Gastroesophageal sphincter (tissue), 4 donors: ENCODE measurements at regions not wholly inside any gene's neighbourhood (a gene's known extent, or its start where the extent isn't known, plus 50 kb on each side); places are given as distances from the start of the nearest gene placed in this dataset.
A peak's percentile ranks its signal among the peaks of the same experiment; 100 is the strongest.

Experiments
- ATAC-seq: fragments of 150-250 bp; one replicate; pipeline ENCODE4 v1.9.1; 2016; ENCODE audit warnings: mild to moderate bottlenecking, moderate library complexity
- H3K27ac ChIP-seq, 4 donors: fragments of 200-600 bp; sonication (generic) in 3 of 4; 1 replicate in 3 of 4; 2 replicates in 1 of 4; pipeline ENCODE4 v1.5.1; 2016 to 2019
- H3K27me3 ChIP-seq: fragments of 200-600 bp; sonication (generic); one replicate; pipeline ENCODE4 v1.5.1; 2019
- H3K36me3 ChIP-seq, 2 donors: fragments of 200-600 bp; sonication (generic); one replicate each; pipeline ENCODE4 v1.5.1; 2019; ENCODE audit warnings: control low read depth in 1 of 2
- H3K4me1 ChIP-seq, 3 donors: fragments of 200-600 bp; sonication (generic); 1 replicate in 2 of 3; 2 replicates in 1 of 3; pipeline ENCODE4 v1.5.1; 2016 to 2019; ENCODE audit warnings: control low read depth in 2 of 3
- H3K4me3 ChIP-seq, 2 donors: fragments of 200-600 bp; sonication (generic); one replicate each; pipeline ENCODE4 v1.5.1; 2019; ENCODE audit warnings: mild to moderate bottlenecking in 1 of 2, moderate library complexity in 1 of 2
- H3K9me3 ChIP-seq, 3 donors: fragments of 200-600 bp; sonication (generic); one replicate each; pipeline ENCODE4 v1.5.1; 2017 to 2019; ENCODE audit warnings: control low read depth in 2 of 3
- EP300 ChIP-seq: sonication (generic); formaldehyde crosslinking; IDR thresholded peaks from one replicate; pipeline ENCODE4 v1.6.1; 2017; ENCODE audit warnings: antibody characterized with exemption, mild to moderate bottlenecking
- POLR2A ChIP-seq, 2 donors: fragments of 450-650 bp; IDR thresholded peaks; one replicate each; pipeline ENCODE4 v1.6.1; 2017; ENCODE audit warnings: antibody characterized with exemption in 2 of 2, mild to moderate bottlenecking in 2 of 2, moderate library complexity in 1 of 2
- POLR2AphosphoS5 ChIP-seq: sonication (generic); formaldehyde crosslinking; IDR thresholded peaks from one replicate; pipeline ENCODE4 v1.6.1; 2017; ENCODE audit warnings: antibody characterized with exemption
- WGBS, 2 donors: methylation state at CpG; one replicate each; pipeline ENCODE4 v1.1.5; 2018; ENCODE audit warnings: low coverage in 1 of 2; 5-methylcytosine and 5-hydroxymethylcytosine counted together
- TF ChIP-seq, protein P1 (sequence below), 4 experiments: fragments of 200-600 bp in 2 of 4; fragments of 450-650 bp in 2 of 4; sonication (generic) in 1 of 4; IDR thresholded peaks; one replicate each; pipeline ENCODE4 v1.5.1; 2017 to 2019; ENCODE audit warnings: antibody characterized with exemption in 4 of 4, mild to moderate bottlenecking in 2 of 4, moderate library complexity in 2 of 4

DNA sequence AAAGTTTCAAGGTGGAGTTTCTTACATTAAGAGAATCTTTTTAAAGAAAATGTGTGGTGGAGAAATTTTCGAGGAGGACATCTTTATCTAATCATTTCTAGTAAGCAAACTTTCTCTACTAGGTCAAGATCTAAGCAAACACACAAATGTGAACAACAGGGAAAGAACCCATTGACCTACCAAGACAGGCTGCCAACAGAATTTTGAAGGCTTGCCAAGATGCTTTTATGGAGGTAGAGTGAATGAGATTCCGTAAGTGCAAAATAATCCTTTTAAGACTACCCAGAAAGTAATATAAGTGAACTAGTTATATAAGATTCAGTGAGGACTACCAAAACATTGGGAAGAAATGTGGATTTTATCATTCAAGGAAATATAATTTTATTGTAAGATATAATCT lies 357.1 kb upstream of the PDE3A start:
- ATAC-seq: no peak
- Histone ChIP-seq H3K36me3 (no peaks in the 10 kb centered on the region), H3K4me1 (peaks cover 0 to 13% (median 0%) of the 10 kb centered on the region in 3 donors), H3K4me3 (no peak overlapping the region), H3K9me3 (no peaks in the 10 kb centered on the region), H3K27me3 (no peaks in the 10 kb centered on the region), H3K27ac (no peak overlapping the region)
- TF ChIP-seq, protein P1, sequence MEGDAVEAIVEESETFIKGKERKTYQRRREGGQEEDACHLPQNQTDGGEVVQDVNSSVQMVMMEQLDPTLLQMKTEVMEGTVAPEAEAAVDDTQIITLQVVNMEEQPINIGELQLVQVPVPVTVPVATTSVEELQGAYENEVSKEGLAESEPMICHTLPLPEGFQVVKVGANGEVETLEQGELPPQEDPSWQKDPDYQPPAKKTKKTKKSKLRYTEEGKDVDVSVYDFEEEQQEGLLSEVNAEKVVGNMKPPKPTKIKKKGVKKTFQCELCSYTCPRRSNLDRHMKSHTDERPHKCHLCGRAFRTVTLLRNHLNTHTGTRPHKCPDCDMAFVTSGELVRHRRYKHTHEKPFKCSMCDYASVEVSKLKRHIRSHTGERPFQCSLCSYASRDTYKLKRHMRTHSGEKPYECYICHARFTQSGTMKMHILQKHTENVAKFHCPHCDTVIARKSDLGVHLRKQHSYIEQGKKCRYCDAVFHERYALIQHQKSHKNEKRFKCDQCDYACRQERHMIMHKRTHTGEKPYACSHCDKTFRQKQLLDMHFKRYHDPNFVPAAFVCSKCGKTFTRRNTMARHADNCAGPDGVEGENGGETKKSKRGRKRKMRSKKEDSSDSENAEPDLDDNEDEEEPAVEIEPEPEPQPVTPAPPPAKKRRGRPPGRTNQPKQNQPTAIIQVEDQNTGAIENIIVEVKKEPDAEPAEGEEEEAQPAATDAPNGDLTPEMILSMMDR (IDR thresholded peaks at IDR 0.05): no peak
- TF ChIP-seq POLR2AphosphoS5: no peak
- no peak for TF ChIP-seq POLR2A (IDR thresholded peaks at IDR 0.05)
- TF ChIP-seq EP300: no peak
- 19 to 27% methylated on average over 2 of the region's 2 CpGs for WGBS, 2 donors

DNA sequence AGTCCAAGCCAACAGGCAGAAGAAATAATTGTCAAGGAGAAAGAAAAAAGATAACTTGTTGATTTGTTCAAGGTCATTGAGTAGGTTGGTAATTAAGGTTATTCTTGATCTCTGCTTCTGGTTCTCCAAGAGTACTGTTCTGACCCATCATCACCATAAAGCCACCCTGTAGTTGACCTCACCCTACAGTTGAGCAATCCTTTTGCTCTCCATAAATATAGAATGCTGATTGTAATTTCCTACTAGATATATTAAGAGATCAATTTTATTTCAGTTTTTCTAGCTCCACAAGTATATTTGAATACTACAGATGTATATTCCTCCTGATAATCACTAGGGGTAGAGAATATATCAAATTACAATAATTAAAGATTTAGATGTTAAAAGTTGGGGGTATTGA lies 350.5 kb upstream of the PDE3A start:
- H3K9me3 ChIP-seq: no peaks in the 10 kb centered on the region
- no peak for ATAC-seq
- H3K4me3 ChIP-seq: no peak overlapping the region
- H3K4me1 ChIP-seq: no peaks in the 10 kb centered on the region
- H3K27ac ChIP-seq: no peak overlapping the region
- TF ChIP-seq, protein P1 (IDR thresholded peaks at IDR 0.05): no peak
- no peak for TF ChIP-seq EP300
- no peak for TF ChIP-seq POLR2AphosphoS5
- TF ChIP-seq POLR2A (IDR thresholded peaks at IDR 0.05): no peak
- no peaks in the 10 kb centered on the region for H3K27me3 ChIP-seq
- H3K36me3 ChIP-seq: no peaks in the 10 kb centered on the region

DNA sequence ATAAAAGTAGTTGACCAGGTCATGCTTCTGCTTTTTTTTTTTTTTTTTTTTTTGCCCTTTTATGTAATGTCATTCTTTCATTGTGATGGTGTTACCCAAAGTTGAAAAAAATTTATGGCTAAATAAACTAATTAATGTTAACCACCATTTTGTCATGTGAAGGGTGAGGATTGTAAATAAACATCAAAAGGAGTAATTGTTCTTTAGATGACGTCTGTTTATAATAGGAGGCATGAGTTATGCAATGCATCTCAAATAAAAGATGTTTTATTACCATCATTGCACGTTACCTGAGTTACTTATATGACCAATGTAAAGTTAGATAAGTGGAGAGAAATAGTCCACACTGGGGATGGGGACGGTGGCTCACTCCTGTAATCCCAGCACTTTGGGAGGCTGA lies 349.9 kb upstream of the PDE3A start:
- 63 to 88% methylated on average over 1 to 3 of the region's 3 CpGs for whole genome bisulfite sequencing, 2 donors
- H3K9me3 ChIP-seq: no peaks in the 10 kb centered on the region
- no peaks in the 10 kb centered on the region for H3K27me3 ChIP-seq
- no peaks in the 10 kb centered on the region for H3K36me3 ChIP-seq
- no peak overlapping the region for H3K27ac ChIP-seq
- no peaks in the 10 kb centered on the region for H3K4me1 ChIP-seq
- no peak overlapping the region for H3K4me3 ChIP-seq
- TF ChIP-seq POLR2AphosphoS5 (no peak), POLR2A (IDR thresholded peaks at IDR 0.05) (no peak), EP300 (no peak)
- TF ChIP-seq, protein P1 (IDR thresholded peaks at IDR 0.05): no peak
- ATAC-seq: no peak

DNA sequence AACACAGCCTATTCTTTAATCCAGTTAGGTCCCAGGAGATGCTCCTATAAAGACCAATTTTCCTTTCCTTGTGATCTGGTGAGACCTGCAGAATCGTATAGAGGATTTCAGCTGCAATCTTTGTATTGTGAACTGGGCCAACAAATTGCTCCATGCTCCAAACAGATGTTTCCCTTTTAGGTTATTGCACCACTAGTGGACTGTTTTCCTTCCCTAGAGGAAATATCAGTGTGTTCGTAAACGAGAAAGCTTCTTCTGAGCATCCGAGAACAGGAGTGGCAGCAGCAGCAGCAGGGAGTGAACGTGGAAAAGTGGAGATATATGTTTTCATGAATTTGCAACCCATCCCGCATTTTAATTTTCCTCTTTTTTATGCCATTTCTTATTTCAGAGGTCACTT lies 344.1 kb upstream of the PDE3A start:
- TF ChIP-seq, protein P1 (IDR thresholded peaks at IDR 0.05): no peak
- TF ChIP-seq POLR2A (IDR thresholded peaks at IDR 0.05) (no peak), POLR2AphosphoS5 (no peak), EP300 (no peak)
- 35 to 52% methylated on average over 5 to 6 of the region's 6 CpGs for WGBS, 2 donors
- Histone ChIP-seq H3K9me3 (no peaks in the 10 kb centered on the region), H3K4me3 (no peak overlapping the region), H3K36me3 (no peaks in the 10 kb centered on the region), H3K27ac (no peak overlapping the region), H3K4me1 (no peaks in the 10 kb centered on the region), H3K27me3 (no peaks in the 10 kb centered on the region)
- peak; percentile 82 for ATAC-seq

DNA sequence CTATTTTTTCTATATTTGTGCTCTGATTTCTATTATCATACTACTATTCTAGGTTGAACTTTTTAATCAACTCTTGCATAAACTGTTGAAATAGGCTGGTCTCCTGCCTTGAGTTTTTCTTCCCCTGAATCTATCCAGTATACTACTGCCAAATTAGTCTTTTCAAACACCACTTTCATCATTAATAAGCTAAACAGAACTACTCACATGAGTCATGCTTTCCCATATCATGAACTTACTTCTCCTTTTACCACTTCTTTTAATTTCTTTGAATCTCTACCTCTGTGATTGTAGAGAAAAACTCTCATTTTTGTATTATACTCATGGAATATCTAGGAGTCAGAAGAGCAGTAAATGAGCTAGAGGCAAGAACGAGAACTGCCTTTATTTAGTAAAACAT lies 340.3 kb upstream of the PDE3A start:
- H3K27ac ChIP-seq: no peak overlapping the region
- ATAC-seq: no peak
- H3K4me3 ChIP-seq: no peak overlapping the region
- no peaks in the 10 kb centered on the region for H3K36me3 ChIP-seq
- no peaks in the 10 kb centered on the region for H3K9me3 ChIP-seq
- no peaks in the 10 kb centered on the region for H3K27me3 ChIP-seq
- 75 to 85% methylated on average over 1 of the region's 1 CpG for WGBS, 2 donors
- TF ChIP-seq POLR2AphosphoS5: no peak
- no peak for TF ChIP-seq POLR2A (IDR thresholded peaks at IDR 0.05)
- TF ChIP-seq, protein P1 (IDR thresholded peaks at IDR 0.05): no peak
- no peak for TF ChIP-seq EP300
- H3K4me1 ChIP-seq: peaks cover 0 to 15% (median 0%) of the 10 kb centered on the region in 3 donors
